Transverse colon (tissue), 4 donors: ENCODE measurements at regions not wholly inside any gene's neighbourhood (a gene's known extent, or its start where the extent isn't known, plus 50 kb on each side); places are given as distances from the start of the nearest gene placed in this dataset.

Experiments used
- EP300 ChIP-seq: sonication (generic); formaldehyde crosslinking; IDR thresholded peaks from one replicate; pipeline ENCODE4 v1.6.1; 2017; ENCODE audit warnings: antibody characterized with exemption, low read depth
- POLR2A ChIP-seq: fragments of 450-650 bp; IDR thresholded peaks from one replicate; pipeline ENCODE4 v1.6.1; 2016; ENCODE audit warnings: antibody characterized with exemption, mild to moderate bottlenecking, moderate library complexity
- POLR2AphosphoS5 ChIP-seq, 3 donors: sonication (generic); formaldehyde crosslinking; IDR thresholded peaks; one replicate each; pipeline ENCODE4 v1.6.1; 2016; ENCODE audit warnings: antibody characterized with exemption in 3 of 3
- TF ChIP-seq, protein P1 (sequence below), 5 experiments: fragments of 200-600 bp in 3 of 5; fragments of 450-650 bp in 2 of 5; sonication (generic) in 3 of 5; IDR thresholded peaks; 1 replicate in 2 of 5; 2 replicates in 3 of 5; pipeline ENCODE4 v1.5.1; 2016 to 2017; ENCODE audit warnings: antibody characterized with exemption in 5 of 5, inconsistent platforms in 3 of 5, mild to moderate bottlenecking in 2 of 5, moderate library complexity in 1 of 5

GRCh38 chr18:70683263-70683662 is 394.4 kb downstream of the SOCS6 start:
- TF ChIP-seq EP300 (no peak), POLR2A (no peak), POLR2AphosphoS5 (IDR thresholded peaks at IDR 0.05) (no peak)
- TF ChIP-seq, protein P1, sequence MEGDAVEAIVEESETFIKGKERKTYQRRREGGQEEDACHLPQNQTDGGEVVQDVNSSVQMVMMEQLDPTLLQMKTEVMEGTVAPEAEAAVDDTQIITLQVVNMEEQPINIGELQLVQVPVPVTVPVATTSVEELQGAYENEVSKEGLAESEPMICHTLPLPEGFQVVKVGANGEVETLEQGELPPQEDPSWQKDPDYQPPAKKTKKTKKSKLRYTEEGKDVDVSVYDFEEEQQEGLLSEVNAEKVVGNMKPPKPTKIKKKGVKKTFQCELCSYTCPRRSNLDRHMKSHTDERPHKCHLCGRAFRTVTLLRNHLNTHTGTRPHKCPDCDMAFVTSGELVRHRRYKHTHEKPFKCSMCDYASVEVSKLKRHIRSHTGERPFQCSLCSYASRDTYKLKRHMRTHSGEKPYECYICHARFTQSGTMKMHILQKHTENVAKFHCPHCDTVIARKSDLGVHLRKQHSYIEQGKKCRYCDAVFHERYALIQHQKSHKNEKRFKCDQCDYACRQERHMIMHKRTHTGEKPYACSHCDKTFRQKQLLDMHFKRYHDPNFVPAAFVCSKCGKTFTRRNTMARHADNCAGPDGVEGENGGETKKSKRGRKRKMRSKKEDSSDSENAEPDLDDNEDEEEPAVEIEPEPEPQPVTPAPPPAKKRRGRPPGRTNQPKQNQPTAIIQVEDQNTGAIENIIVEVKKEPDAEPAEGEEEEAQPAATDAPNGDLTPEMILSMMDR (IDR thresholded peaks at IDR 0.05): no peak
